IPS-15b (cell line): ENCODE measurements at regions not wholly inside any gene's neighbourhood (a gene's known extent, or its start where the extent isn't known, plus 50 kb on each side); places are given as distances from the start of the nearest gene placed in this dataset.

Source experiments
- H3K27me3 ChIP-seq: one replicate; pipeline ENCODE4 v1.6.1; 2013; ENCODE audit warnings: low read length; ENCODE audit not compliant: control insufficient read depth, insufficient read depth
- H3K36me3 ChIP-seq: one replicate; pipeline ENCODE4 v1.6.1; 2013; ENCODE audit warnings: low read length; ENCODE audit not compliant: control insufficient read depth, insufficient read depth
- H3K4me1 ChIP-seq: one replicate; pipeline ENCODE4 v1.6.1; 2013; ENCODE audit warnings: mild to moderate bottlenecking, low read length; ENCODE audit not compliant: control insufficient read depth, insufficient read depth
- H3K4me3 ChIP-seq: one replicate; pipeline ENCODE4 v1.5.1; 2013; ENCODE audit warnings: low read depth, low read length
- H3K9ac ChIP-seq: one replicate; pipeline ENCODE4 v1.6.1; 2013; ENCODE audit warnings: low read depth, mild to moderate bottlenecking, low read length
- H3K9me3 ChIP-seq: one replicate; pipeline ENCODE4 v1.6.1; 2013; ENCODE audit warnings: mild to moderate bottlenecking, low read length; ENCODE audit not compliant: control insufficient read depth, insufficient read depth

- Histone ChIP-seq H3K9ac (no peak overlapping the region), H3K36me3 (no peaks in the 10 kb centered on the region), H3K4me3 (no peak overlapping the region), H3K4me1 (no peaks in the 10 kb centered on the region), H3K27me3 (no peaks in the 10 kb centered on the region), H3K9me3 (no peaks in the 10 kb centered on the region)
These were observed 215.3 kb downstream of the TTC32 start for GRCh38 chr2:19686439-19686838.

- Histone ChIP-seq H3K27me3 (no peaks in the 10 kb centered on the region), H3K9me3 (no peaks in the 10 kb centered on the region), H3K4me3 (no peak overlapping the region)
These were observed 216.1 kb downstream of the TTC32 start for GRCh38 chr2:19685731-19686130.

GRCh38 chr2:19684516-19684915 is 217.3 kb downstream of the TTC32 start:
- no peak overlapping the region for H3K4me3 ChIP-seq
- no peaks in the 10 kb centered on the region for H3K9me3 ChIP-seq
- H3K36me3 ChIP-seq = no peaks in the 10 kb centered on the region
- no peaks in the 10 kb centered on the region for H3K27me3 ChIP-seq
- no peaks in the 10 kb centered on the region for H3K4me1 ChIP-seq
- no peak overlapping the region for H3K9ac ChIP-seq

More at GRCh38 chr2:19685731-19686130, 216.1 kb downstream of the TTC32 start:
- H3K36me3 ChIP-seq = no peaks in the 10 kb centered on the region
- no peaks in the 10 kb centered on the region for H3K4me1 ChIP-seq
- H3K9ac ChIP-seq = no peak overlapping the region

GRCh38 chr2:19683556-19683955 is 218.2 kb downstream of the TTC32 start:
- no peaks in the 10 kb centered on the region for H3K4me1 ChIP-seq
- H3K9me3 ChIP-seq = no peaks in the 10 kb centered on the region
- no peaks in the 10 kb centered on the region for H3K27me3 ChIP-seq
- H3K36me3 ChIP-seq = no peaks in the 10 kb centered on the region
- H3K4me3 ChIP-seq = no peak overlapping the region
- H3K9ac ChIP-seq = no peak overlapping the region

GRCh38 chr2:19682493-19682892 is 219.3 kb downstream of the TTC32 start:
- Histone ChIP-seq H3K4me1 (no peaks in the 10 kb centered on the region), H3K4me3 (no peak overlapping the region), H3K27me3 (no peaks in the 10 kb centered on the region), H3K36me3 (no peaks in the 10 kb centered on the region), H3K9me3 (no peaks in the 10 kb centered on the region), H3K9ac (no peak overlapping the region)

- H3K4me3 ChIP-seq = no peak overlapping the region
- H3K9me3 ChIP-seq = no peaks in the 10 kb centered on the region
- H3K9ac ChIP-seq = no peak overlapping the region
- H3K4me1 ChIP-seq = no peaks in the 10 kb centered on the region
- H3K27me3 ChIP-seq = no peaks in the 10 kb centered on the region
- no peaks in the 10 kb centered on the region for H3K36me3 ChIP-seq
These were observed 223.8 kb downstream of the TTC32 start for GRCh38 chr2:19677825-19678518.

- H3K9ac ChIP-seq = no peak overlapping the region
- no peak overlapping the region for H3K4me3 ChIP-seq
- H3K27me3 ChIP-seq = no peaks in the 10 kb centered on the region
- H3K9me3 ChIP-seq = no peaks in the 10 kb centered on the region
- H3K36me3 ChIP-seq = no peaks in the 10 kb centered on the region
- H3K4me1 ChIP-seq = no peaks in the 10 kb centered on the region
These were observed 224.5 kb downstream of the TTC32 start for GRCh38 chr2:19677215-19677777.

- no peak overlapping the region for H3K4me3 ChIP-seq
- no peaks in the 10 kb centered on the region for H3K27me3 ChIP-seq
- H3K9me3 ChIP-seq = no peaks in the 10 kb centered on the region
- no peak overlapping the region for H3K9ac ChIP-seq
- no peaks in the 10 kb centered on the region for H3K4me1 ChIP-seq
- no peaks in the 10 kb centered on the region for H3K36me3 ChIP-seq
These were observed 225.0 kb downstream of the TTC32 start for GRCh38 chr2:19676770-19677169.

GRCh38 chr2:19675856-19676460 is 225.8 kb downstream of the TTC32 start:
- Histone ChIP-seq H3K9me3 (no peaks in the 10 kb centered on the region), H3K9ac (no peak overlapping the region), H3K27me3 (no peaks in the 10 kb centered on the region), H3K4me3 (no peak overlapping the region), H3K4me1 (no peaks in the 10 kb centered on the region), H3K36me3 (no peaks in the 10 kb centered on the region)

- Histone ChIP-seq H3K36me3 (no peaks in the 10 kb centered on the region), H3K4me3 (no peak overlapping the region), H3K4me1 (no peaks in the 10 kb centered on the region), H3K9ac (no peak overlapping the region), H3K27me3 (no peaks in the 10 kb centered on the region), H3K9me3 (no peaks in the 10 kb centered on the region)
These were observed 226.7 kb downstream of the TTC32 start for GRCh38 chr2:19675003-19675629.

GRCh38 chr2:19674051-19675002 is 227.5 kb downstream of the TTC32 start:
- H3K4me1 ChIP-seq = no peaks in the 10 kb centered on the region
- H3K27me3 ChIP-seq = no peaks in the 10 kb centered on the region
- no peaks in the 10 kb centered on the region for H3K36me3 ChIP-seq
- no peak overlapping the region for H3K4me3 ChIP-seq
- H3K9ac ChIP-seq = no peak overlapping the region
- no peaks in the 10 kb centered on the region for H3K9me3 ChIP-seq
